COLO668 (cell line): ENCODE measurements at regions not wholly inside any gene's neighbourhood (a gene's known extent, or its start where the extent isn't known, plus 50 kb on each side); places are given as distances from the start of the nearest gene placed in this dataset.

Experiments used
- DNase-seq: peaks from one replicate; lab custom pipeline; 2025; ENCODE audit not compliant: unreplicated experiment; lab: John Stamatoyannopoulos, UW

- no peak for DNase-seq
Observed at GRCh38 chr4:46441136-46441859, 51.4 kb upstream of the GABRA2 start.
